GM21423 (cell line): ENCODE measurements at regions not wholly inside any gene's neighbourhood (a gene's known extent, or its start where the extent isn't known, plus 50 kb on each side); places are given as distances from the start of the nearest gene placed in this dataset.

ENCODE experiments used
- ATAC-seq: cut with Tn5 transposase; IDR thresholded peaks from one replicate; pipeline ENCODE4 v1.9.1; 2021; ENCODE audit warnings: mild to moderate bottlenecking, moderate library complexity; ENCODE audit not compliant: unreplicated experiment

DNA sequence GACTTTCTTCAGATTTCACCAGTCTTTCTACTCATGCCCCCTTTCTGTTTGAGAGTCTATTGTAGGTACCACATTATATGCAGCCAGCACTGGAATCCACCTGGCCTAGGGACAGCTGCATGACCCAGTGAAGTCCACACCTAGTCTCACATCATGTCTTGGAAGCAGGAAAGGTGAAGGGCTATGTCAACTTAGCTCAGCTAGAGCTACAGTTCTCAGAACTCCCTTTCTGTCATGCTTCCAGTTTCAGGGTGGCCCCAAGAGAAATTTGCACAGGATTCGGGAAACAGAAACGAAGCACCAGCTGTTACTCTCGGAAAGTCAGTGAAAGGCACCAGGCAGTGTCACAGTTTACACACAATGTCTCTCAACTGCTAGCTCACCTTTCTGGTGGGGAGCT is 51.6 kb upstream of the NLRP1 start:
- ATAC-seq, result no peak

DNA sequence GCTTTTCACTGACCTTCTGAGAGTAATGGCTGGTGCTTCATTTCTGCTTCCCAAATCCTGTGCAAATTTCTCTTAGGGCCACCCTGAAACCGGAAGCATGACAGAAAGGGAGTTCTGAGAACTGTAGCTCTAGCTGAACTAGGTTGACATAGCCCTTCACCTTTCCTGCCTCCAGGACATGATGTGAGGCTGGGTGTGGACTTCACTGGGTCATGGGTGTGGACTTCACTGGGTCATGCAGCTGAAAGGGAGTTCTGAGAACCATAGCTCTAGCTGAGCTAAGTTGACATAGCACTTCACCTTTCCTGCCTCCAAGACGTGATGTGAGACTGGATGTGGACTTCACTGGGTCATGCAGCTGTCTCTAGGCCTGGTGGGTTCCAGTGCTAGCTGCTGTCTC is 54.3 kb upstream of the NLRP1 start:
- no peak for ATAC-seq

DNA sequence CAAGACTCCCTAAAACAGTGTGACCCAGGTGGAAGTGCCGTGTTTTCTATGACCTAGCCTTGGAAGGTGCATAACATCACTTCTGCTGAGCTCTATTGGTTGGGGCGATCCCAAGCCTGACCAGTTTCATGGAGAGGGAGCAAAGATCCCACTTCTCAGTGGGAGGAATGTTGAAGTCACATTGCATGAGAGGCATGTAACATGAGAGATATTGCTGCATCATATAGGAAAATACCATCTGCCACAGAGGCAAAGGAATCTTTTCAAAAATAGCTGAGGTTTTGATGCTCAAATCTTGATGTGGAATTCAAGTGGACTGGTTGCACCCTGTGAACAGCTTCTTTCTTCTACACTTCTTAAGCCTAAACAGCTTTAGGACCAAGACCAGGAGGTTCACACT is 56.4 kb upstream of the NLRP1 start:
- ATAC-seq, result no peak

DNA sequence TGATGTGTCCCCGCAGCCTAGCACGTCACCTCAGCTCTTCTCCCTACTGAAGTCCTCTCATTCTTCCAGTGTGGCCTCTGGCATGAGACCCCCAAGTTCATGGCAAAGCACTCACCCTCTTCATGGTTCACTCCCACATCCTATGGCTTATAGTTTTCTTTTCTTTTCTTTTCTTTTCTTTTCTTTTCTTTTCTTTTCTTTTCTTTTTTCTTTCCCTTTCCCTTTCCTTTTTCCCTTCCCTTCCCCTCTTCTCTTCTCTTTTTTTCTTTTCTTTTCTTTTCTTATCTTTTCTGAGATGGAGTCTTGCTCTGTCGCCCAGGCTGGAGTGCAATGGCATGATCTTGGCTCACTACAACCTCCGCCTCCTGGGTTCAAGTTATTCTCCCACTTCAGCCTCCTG is 58.4 kb upstream of the NLRP1 start:
- no peak for ATAC-seq

DNA sequence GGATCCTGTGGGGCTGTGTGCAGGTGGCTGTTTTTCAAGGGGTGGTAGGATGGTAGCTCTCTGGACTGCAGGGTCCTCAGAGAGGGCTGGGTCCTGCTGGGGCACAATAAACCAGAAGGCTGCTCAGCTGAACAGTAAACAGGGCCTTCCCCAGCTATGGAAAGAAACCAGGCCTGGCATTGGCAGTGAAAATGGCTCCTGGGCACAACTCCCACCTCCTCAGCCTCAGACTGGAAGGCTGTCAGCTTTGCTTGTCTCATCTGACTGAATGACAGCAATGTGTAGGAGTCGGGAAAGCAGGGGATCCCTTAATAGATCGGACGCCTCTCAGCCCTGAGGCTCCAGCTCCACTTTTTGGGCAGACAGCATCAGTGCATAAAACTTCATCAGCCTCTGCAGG is 59.8 kb upstream of the NLRP1 start:
- no peak for ATAC-seq

DNA sequence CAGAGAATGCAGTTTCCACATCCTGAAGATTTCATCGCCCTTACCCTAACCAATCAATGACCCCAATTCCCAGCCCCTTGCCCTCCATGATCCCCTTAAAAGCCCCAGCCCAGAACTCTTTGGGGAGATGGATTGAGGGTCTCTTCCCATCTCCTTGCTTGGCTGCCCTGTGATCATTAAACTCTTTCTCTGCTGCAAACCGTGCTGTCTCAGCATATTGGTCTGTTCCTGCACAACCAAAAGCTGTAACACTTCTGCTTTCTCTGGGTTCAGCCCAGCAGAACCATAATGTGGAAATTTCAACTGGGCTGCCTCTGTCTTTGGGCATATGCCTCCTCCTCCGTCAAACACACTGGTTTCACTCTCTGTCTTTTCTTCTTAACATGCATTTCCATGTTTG is 67.0 kb upstream of the NLRP1 start:
- no peak for ATAC-seq

DNA sequence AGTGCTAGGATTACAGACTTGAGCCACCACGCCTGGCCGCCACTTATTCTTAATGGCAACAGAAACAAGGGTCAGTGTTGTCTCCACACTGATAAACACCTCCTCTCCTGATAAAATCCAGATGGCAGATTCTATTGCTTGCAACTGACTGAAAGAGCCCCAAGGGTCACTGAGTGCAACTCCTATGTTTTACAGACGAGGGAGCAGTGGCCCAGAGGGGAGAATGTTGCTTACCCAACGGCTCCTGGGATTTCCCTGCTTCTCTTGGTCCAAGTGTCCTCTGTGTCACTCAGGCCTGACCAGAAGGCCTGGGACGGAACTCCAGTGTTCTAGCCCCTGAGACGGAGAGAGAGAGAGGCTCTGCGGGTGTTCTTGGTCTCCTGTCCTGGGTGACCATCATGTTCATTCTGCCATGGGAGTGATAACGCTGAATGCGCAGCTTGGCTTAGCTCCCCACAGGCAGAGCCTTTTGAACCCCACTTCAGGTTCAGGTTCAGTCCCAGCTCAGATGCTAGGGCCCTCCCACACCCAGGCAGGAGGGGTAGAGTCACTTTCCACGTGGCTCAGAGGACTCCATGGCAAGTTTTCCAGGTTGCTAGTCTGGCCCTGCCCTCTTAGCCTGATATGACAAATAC is 77.3 kb upstream of the NLRP1 start:
- ATAC-seq, result no peak

DNA sequence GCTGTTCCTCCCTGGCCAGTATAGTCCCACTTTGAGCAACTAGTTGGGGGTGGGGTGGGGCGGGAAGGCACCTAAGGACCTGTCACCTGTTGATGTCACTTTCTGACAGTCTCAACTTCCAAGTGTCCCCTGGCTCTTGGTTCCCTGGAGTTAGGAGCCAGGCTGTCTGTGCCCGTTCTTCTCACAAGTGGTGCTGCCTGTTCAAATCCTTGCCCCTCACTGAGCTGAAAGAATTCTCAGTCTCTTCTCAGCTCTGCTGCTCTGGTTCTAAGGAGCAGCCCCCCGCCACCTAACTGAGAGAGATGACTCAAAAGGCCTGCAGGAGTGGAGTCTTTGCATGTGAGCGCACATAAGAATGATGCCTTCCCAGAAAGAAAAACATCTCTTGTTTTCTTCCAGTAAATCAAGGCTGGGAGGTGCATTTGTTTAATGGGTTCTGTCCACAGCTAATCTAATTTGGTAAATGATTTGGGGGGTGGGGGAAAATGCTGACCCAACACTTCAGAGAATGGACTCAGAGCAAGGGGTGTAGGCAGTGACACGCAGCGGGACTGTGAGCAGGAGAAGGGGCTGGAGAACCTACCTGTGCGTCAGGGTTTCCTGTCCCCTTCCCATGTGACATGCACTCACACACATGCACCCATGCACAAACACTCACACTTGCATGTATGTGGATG is 78.2 kb upstream of the NLRP1 start:
- no peak for ATAC-seq

DNA sequence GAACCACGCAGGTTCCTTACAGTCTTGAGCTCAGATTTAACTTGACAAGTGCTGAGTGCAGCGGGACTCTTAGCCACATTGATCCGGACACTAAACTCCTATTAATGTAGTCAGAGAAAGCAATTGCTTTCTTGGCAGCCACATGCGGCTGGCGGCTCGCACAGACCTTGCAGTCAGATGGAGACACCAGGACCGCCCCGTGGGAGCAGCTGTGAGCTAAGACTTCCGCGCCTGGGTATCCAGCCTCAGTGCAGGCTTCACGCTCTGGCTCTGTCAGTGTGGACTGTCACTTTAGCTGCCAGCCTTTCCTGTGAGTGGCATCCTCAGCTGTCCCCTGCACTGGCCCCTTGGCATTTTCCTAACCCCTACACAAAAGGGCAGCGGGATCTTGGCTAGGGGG is 80.9 kb upstream of the NLRP1 start:
- ATAC-seq, result no peak

DNA sequence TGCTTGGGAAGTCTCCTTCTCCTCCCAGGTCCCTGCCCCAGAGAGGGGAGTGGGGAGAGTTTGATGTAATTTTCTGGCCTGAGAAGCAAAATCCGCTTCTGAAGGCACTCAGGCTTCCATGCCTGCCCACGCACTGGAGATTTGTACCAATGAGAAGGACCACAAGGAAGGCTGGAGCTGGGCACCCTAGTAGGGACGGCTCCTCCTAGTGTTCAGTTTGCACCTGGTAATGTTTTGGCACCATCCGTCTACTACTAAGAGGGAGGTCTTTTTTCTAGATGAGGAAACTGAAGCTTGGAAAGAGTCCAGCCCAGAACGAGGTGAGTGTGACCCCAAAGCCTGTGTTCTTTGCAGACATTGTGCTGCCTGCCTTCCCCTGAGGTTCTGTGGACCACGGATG is 83.6 kb upstream of the NLRP1 start:
- no peak for ATAC-seq

DNA sequence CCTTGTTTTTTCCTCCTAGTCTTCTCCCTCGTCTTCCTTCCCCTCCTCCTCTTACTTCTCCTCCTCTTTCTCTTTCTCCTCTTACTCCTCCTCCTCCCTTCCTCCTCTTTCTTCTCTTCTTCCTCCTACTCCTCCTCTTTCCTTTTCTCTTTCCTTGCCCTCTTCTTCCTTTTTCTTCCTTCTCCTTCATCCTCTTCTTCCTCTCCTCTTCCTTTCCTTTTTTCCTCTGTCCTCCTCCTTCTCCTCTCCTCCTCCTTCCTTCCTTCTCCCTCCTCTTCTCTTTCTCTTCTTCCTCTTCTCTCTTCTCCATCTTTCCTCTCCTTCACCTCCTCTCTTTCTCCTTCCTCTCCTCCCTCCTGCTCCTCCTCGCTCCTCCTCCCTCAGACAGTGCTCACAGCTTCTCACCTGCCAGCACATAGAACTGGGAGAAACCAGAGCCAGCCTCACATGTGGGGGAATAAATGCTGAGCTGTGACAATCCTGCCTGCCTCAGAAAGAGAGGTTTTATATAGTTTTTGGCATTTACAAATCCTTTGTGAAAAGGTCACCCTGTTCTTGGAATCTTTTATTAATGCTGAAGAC is 84.3 kb upstream of the NLRP1 start:
- no peak for ATAC-seq

DNA sequence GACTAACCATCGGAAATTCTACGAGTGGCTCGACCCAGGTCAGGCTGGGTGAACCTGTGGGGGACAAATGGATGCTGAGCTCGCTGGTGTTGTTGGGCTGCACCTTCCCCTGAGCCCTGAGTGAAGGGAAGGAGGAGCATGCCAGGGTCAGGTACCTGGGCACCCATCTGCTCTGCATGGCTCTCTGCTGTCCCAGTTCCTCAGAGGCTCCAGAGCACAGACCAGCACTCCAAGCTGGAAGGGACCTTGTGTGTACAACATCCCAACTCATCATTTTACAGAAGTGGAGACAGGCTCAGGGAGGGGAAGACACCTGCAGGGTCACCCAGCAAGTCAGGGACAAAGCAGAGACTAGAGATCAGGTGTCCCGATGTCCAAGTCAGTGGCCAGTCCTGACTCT is 84.9 kb upstream of the NLRP1 start:
- ATAC-seq, result no peak

DNA sequence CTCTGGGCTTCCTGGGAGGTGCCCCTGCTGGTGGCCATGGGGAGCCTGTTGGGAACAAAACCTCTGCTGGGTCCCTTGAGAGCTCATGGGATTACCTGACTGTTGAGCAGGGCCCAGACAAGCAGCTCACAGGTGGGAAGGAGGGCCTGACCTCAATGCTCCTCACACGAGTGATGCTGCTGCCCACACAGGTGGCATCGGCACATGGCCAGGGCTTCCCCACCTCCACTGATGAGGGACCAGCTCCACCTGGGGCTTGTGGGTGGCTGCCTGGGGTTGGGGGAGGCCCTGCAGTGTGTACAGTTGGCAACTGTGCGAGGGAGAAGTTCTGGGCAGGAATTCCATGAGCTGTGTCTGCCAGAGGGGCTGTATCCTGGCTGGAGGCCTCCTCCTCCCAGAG is 87.8 kb upstream of the NLRP1 start:
- no peak for ATAC-seq

DNA sequence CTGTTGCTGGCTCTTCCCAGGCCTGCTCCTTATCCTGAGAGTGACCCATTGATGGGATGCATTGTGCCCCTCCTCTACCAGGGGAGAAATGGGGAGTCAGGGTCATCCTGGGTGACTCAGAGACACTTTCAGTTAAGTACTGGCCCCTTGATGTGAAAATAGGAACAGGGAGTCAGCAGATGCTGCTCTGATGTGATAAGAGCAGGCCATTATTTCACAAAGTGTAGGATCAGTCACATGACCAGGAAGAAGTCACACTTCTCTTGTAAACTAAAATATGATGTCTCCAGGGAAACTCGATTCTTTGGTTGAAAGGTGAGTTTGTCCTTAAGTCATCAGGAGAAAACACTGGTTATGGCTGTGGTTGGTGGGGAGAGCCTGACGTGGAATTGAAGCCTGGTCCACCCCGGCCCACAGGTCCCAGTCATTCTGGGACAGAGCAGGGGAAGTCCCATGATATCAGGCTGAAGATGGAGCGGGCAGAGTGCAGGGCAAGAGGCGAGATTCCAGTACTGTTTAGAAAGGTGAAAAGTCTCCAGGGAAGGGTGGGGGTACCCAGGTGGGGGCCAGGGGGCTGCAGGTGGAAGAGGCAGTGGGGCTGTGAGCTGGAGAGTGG is 88.6 kb upstream of the NLRP1 start:
- ATAC-seq, result no peak

DNA sequence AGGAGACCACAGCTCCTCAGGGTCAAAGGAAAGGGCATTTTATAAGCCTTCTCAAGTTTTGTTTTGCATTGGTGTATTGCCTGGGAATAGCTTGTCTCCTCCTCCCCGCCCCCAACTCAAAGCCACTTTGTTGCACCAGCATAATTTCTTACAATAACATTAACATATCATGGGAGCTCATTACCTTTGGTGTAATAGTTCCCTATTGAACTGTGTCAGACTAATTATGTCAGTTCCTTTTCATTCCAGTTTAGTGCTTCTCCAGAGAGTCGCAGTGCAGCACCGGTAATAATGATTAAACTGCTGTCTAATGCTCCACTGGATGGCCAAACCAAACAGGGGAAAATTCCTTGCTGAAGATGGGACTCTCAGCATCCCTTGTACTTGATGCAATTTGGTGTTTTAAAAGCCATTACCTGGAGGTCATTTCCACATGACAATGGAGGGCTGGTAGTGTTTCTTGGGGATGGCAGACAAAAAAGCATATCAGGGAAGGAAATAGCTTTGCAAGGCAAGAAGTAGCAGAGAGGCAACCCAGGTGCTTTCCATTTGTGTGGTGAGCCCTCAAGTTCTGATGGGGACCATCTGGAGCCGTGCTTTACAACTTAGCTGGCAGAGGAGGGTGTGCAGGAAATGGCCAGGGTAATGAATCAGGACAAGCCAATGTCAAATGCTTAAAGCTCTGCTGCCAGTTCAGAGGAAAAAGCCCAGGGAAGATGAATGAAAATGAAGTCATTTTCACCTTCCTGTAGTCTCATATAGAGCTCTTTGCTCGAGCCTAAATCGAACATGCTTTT is 91.5 kb upstream of the NLRP1 start:
- no peak for ATAC-seq

DNA sequence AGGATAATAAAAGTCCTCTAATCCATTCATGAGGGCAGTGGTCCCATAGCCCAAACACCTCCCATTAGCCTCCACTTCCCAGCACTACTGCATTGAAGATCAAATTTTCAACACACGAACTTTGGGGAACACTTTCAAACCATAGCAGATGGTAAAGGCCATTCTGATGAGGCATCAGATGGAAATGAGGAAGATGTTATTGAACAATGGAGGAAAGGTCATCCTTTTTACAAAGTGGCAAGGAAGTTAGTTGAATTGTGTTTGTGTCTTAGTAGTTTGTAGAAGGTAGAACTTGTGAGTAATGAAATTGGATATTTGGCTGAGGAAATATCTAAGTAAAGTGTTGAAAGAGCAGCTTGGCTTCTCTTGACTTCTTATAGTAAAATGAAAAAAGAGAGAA is 93.3 kb upstream of the NLRP1 start:
- no peak for ATAC-seq

DNA sequence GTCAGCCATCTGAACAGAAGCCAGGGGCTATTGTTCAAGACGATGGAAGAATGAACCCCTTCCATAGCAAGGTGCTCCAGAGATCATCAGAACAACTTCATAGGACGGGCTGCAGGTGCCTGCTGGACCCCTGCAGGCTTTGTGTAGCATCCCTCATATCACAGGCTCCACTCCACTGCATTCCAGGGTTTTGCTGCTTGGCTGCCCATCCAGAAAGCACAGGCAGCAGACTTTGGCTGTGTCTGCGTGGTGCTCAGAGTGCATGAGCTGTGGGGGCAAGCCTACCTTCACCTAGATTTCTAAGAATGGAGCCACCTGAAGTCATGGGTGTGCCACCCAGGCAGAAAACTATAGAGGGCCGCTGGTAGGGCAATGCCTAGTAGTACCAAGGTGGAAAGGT is 93.9 kb upstream of the NLRP1 start:
- no peak for ATAC-seq

DNA sequence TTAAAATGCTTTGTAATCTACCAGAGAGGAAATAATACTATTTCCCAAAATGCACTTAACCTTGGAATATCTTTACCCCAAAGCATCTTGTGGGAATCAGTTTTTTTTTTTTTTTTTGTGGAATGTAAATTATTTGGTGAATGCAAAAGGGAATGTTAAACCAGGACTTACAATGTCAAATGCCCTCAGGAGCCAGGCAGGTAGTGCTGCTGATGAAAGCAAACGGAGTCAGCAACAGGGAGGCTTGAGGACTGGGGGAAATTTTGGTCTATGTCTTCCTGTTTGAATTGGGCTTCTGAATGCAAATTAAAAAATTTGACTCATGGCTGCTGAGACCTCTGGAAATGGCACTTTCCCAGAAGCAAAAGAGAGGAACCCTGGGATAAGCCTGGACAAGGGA is 96.5 kb upstream of the NLRP1 start:
- no peak for ATAC-seq

DNA sequence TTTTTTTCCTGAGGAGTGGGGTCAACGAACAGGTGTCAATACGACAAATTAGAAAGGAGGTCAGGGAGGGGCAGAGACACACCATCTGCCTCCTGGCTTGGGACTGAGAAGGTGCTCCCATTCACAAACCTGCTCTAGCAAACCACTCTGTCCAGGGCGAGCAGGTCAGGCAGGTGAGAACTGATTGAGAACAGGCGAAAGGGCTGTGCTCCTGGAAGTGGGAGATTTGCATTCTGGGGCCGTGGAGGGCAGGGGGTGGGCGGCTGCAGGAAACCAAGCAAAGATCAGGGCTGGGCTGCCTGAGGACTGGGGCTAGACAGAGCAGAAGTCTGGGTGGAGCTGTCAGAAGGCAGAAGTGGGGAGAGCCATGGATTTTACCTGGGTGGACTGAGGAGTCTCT is 98.9 kb upstream of the NLRP1 start:
- ATAC-seq, result no peak

DNA sequence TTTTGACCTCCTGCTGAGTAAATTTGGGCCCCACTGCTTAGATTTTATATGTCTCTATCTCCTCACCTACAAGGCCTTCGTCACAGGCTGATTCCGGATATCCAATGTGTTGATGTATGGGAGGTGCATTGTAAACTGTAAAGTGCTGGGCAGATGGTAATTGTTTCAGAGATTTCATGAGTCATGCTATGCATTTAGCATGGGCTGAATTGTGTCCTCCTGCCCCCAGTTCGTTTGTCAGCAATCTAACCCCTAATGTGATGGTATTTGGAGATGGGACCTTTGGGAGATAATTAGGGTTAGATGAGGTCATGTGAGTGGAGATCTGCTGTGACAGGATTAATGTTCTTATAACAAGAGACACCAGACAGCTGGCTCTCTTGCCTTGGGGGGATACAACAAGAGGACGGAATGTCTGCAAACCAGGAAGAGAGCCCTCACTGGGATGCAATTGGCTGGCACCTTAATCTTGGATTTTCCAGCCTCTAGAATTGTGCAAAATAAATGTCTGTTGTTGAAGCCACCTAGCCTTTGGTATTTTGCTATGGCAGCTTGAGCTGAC is 101.8 kb upstream of the NLRP1 start:
- no peak for ATAC-seq

DNA sequence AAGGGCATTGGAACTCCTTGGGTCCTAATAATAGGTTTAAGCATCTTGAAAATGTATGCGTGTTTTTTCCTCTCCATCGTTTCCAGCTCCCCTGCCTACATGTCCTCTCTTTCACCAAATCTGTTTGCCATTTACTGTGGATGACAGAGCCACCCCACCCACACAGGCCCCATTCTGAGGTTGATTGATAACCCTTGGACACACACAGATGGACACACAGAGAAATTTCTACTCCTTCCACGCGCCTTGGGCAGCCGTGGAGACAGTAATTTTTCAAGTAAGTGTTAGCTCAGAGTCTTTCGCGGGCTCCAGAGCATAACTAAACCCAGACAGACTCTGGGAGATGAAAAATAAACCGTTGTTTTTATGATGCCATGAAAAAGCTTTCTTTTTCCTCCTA is 103.3 kb upstream of the NLRP1 start:
- no peak for ATAC-seq
